HUES48 (cell line): ENCODE measurements at regions not wholly inside any gene's neighbourhood (a gene's known extent, or its start where the extent isn't known, plus 50 kb on each side); places are given as distances from the start of the nearest gene placed in this dataset.

Source experiments
- H3K27ac ChIP-seq: one replicate; pipeline ENCODE4 v1.7.0; 2013; ENCODE audit warnings: low read depth, low read length, inconsistent platforms
- H3K27me3 ChIP-seq: 2 replicates; pipeline ENCODE4 v1.6.1; 2013; ENCODE audit warnings: mild to moderate bottlenecking, low read length; ENCODE audit not compliant: control insufficient read depth, insufficient read depth
- H3K36me3 ChIP-seq: 2 replicates; pipeline ENCODE4 v1.6.1; 2013; ENCODE audit warnings: low read length; ENCODE audit not compliant: control insufficient read depth, insufficient read depth
- H3K4me1 ChIP-seq: 2 replicates; pipeline ENCODE4 v1.6.1; 2013; ENCODE audit warnings: mild to moderate bottlenecking, low read length; ENCODE audit not compliant: control insufficient read depth, insufficient read depth
- H3K4me3 ChIP-seq: 2 replicates; pipeline ENCODE4 v1.5.1; 2013; ENCODE audit warnings: mild to moderate bottlenecking, low read depth, low read length
- H3K9ac ChIP-seq: 2 replicates; pipeline ENCODE4 v1.6.1; 2013; ENCODE audit warnings: mild to moderate bottlenecking, low read depth, low read length, moderate library complexity
- H3K9me3 ChIP-seq: 2 replicates; pipeline ENCODE4 v1.6.1; 2013; ENCODE audit warnings: low read length; ENCODE audit not compliant: control insufficient read depth, insufficient read depth

GRCh38 chr3:193865896-193866480 is 270.0 kb upstream of the HES1 start:
- Histone ChIP-seq H3K36me3 (no peaks in the 10 kb centered on the region), H3K27me3 (peaks cover 35% of the 10 kb centered on the region), H3K9ac (no peak overlapping the region), H3K4me3 (no peak overlapping the region), H3K4me1 (peaks cover 12% of the 10 kb centered on the region), H3K27ac (no peak overlapping the region), H3K9me3 (no peaks in the 10 kb centered on the region)

- no peaks in the 10 kb centered on the region for H3K36me3 ChIP-seq
- H3K9ac ChIP-seq = no peak overlapping the region
- no peaks in the 10 kb centered on the region for H3K9me3 ChIP-seq
- H3K27ac ChIP-seq = no peak overlapping the region
- peaks cover 12% of the 10 kb centered on the region for H3K4me1 ChIP-seq
- no peak overlapping the region for H3K4me3 ChIP-seq
- peaks cover 39% of the 10 kb centered on the region for H3K27me3 ChIP-seq
These were observed 267.4 kb upstream of the HES1 start for GRCh38 chr3:193868590-193868989.

GRCh38 chr3:193869221-193870201 is 266.4 kb upstream of the HES1 start:
- H3K9me3 ChIP-seq = no peaks in the 10 kb centered on the region
- peaks cover 39% of the 10 kb centered on the region for H3K27me3 ChIP-seq
- H3K27ac ChIP-seq = peak overlapping the region; percentile 84
- no peaks in the 10 kb centered on the region for H3K36me3 ChIP-seq
- H3K4me3 ChIP-seq = no peak overlapping the region; the same call in 1 of the 2 replicates
- peaks cover 12% of the 10 kb centered on the region for H3K4me1 ChIP-seq
- H3K9ac ChIP-seq = no peak overlapping the region

- H3K9ac ChIP-seq = no peak overlapping the region
- H3K9me3 ChIP-seq = no peaks in the 10 kb centered on the region
- peak overlapping the region; percentile 84 for H3K27ac ChIP-seq
- no peaks in the 10 kb centered on the region for H3K36me3 ChIP-seq
- H3K4me1 ChIP-seq = peaks cover 19% of the 10 kb centered on the region
- no peak overlapping the region for H3K4me3 ChIP-seq
- H3K27me3 ChIP-seq = peaks cover 39% of the 10 kb centered on the region
These were observed 265.4 kb upstream of the HES1 start for GRCh38 chr3:193870376-193871219.

GRCh38 chr3:193871220-193871485 is 264.8 kb upstream of the HES1 start:
- Histone ChIP-seq H3K4me1 (peaks cover 19% of the 10 kb centered on the region), H3K27ac (no peak overlapping the region), H3K36me3 (no peaks in the 10 kb centered on the region), H3K27me3 (peaks cover 44% of the 10 kb centered on the region), H3K9ac (no peak overlapping the region), H3K9me3 (no peaks in the 10 kb centered on the region), H3K4me3 (no peak overlapping the region)

GRCh38 chr3:193872265-193872753 is 263.6 kb upstream of the HES1 start:
- H3K4me1 ChIP-seq = peaks cover 19% of the 10 kb centered on the region
- peak overlapping the region; percentile 27 for H3K27ac ChIP-seq
- H3K27me3 ChIP-seq = peaks cover 47% of the 10 kb centered on the region
- H3K36me3 ChIP-seq = no peaks in the 10 kb centered on the region
- H3K4me3 ChIP-seq = no peak overlapping the region
- H3K9ac ChIP-seq = no peak overlapping the region
- H3K9me3 ChIP-seq = no peaks in the 10 kb centered on the region

- Histone ChIP-seq H3K9ac (no peak overlapping the region), H3K4me3 (no peak overlapping the region), H3K9me3 (no peaks in the 10 kb centered on the region), H3K27me3 (peaks cover 36% of the 10 kb centered on the region), H3K27ac (no peak overlapping the region), H3K36me3 (no peaks in the 10 kb centered on the region), H3K4me1 (peaks cover 24% of the 10 kb centered on the region)
These were observed 262.3 kb upstream of the HES1 start for GRCh38 chr3:193873426-193874201.

- H3K9me3 ChIP-seq = no peaks in the 10 kb centered on the region
- peaks cover 26% of the 10 kb centered on the region for H3K4me1 ChIP-seq
- H3K9ac ChIP-seq = no peak overlapping the region
- no peaks in the 10 kb centered on the region for H3K36me3 ChIP-seq
- H3K27ac ChIP-seq = no peak overlapping the region
- peaks cover 27% of the 10 kb centered on the region for H3K27me3 ChIP-seq
- H3K4me3 ChIP-seq = no peak overlapping the region
These were observed 261.4 kb upstream of the HES1 start for GRCh38 chr3:193874512-193874911.

GRCh38 chr3:193874997-193875593 is 260.9 kb upstream of the HES1 start:
- no peak overlapping the region for H3K27ac ChIP-seq
- peaks cover 21% of the 10 kb centered on the region for H3K27me3 ChIP-seq
- peaks cover 21% of the 10 kb centered on the region for H3K4me1 ChIP-seq

More at GRCh38 chr3:193874997-193875593, 260.9 kb upstream of the HES1 start:
- Histone ChIP-seq H3K36me3 (no peaks in the 10 kb centered on the region), H3K4me3 (no peak overlapping the region), H3K9ac (no peak overlapping the region), H3K9me3 (no peaks in the 10 kb centered on the region)
